Fibroblast of mammary gland (primary cell): ENCODE measurements at regions not wholly inside any gene's neighbourhood (a gene's known extent, or its start where the extent isn't known, plus 50 kb on each side); places are given as distances from the start of the nearest gene placed in this dataset.

Experiments
- DNase-seq: peaks from one replicate; pipeline ENCODE4 v3.0.0-alpha.2; 2010; ENCODE audit warnings: low read depth
- H3K4me3 ChIP-seq: 2 replicates; pipeline ENCODE4 v1.5.1; 2011; ENCODE audit warnings: low read depth, mild to moderate bottlenecking, low read length, moderate library complexity; ENCODE audit not compliant: control insufficient read depth
- CTCF ChIP-seq: conservative IDR thresholded peaks from 2 replicates; pipeline ENCODE4 v1.5.1; 2011; ENCODE audit warnings: low read depth, low read length, inconsistent platforms; ENCODE audit not compliant: control insufficient read depth, insufficient read depth

- no peak overlapping the region for H3K4me3 ChIP-seq
- no peak for DNase-seq
- TF ChIP-seq CTCF = no peak
Measured at GRCh38 chr13:53800011-53800410, 771.4 kb downstream of the OLFM4 start.

DNA sequence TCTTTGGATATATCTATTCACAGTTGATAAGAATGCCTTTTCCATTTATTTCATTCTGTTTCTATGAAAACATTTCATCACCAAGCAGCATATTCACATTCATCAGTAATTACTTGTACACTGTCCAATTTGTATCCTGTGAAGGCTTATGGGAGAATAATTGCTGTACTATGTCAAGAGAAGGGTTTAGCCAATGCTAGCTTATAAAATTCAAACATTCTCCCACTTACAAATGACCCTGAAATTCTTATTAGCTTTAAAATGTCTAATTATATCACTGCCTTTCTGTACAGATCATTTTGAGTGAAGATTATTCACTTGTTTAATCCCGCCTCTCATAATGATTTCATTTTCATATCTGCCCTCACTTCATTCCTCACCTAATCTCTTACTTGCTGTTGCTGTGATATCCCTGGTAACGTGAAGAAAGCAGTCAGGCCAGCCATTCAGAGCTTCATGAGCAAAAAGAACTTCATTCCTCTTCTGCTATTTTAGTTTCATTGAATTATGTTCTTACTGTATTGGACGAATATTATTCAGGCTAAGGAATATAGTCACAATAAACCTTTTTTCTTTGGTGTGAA is 778.7 kb downstream of the OLFM4 start:
- H3K4me3 ChIP-seq = no peak overlapping the region
- TF ChIP-seq CTCF = no peak
- DNase-seq = no peak

GRCh38 chr13:53821632-53822031 is 793.0 kb downstream of the OLFM4 start:
- no peak overlapping the region for H3K4me3 ChIP-seq
- TF ChIP-seq CTCF = no peak
- no peak for DNase-seq

DNA sequence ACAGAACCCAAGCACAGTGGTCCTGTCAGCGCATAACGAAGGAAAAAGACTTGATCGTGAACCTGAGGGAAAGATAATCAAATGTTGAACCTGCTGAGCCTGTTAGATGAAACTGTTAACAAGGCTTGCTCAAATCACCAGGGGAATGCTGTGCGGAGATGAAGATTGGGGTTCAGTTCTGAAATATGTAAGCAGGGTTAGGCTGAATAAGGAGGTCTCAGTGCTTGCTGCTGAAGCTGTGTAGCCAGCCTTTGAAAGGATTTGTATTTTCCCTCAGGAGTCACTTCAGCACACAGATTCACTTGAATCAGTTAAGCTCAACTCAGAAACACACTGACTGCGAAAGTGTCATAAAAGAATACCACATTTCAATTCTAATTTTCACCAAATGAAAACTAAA is 793.5 kb downstream of the OLFM4 start:
- TF ChIP-seq CTCF = no peak
- no peak overlapping the region for H3K4me3 ChIP-seq
- no peak for DNase-seq

DNA sequence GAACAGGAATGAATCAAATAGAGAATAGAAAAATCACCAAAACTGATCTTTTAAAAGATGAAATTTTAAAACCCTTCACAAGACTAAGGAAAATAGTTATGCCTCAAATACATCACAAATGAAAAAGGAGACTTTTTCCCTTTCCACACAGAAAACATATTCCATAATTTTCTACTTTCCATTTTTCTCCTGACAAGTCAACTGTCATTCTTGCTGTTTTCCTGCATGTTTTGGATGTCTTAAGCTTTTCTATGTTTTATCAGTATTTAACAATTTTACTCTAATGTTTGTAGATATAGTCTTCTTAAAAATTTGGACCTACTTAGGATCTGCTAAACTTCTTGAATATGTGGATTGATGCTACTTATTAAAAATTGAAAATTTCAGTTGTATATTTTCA is 810.8 kb downstream of the OLFM4 start:
- no peak for TF ChIP-seq CTCF
- DNase-seq = no peak
- no peak overlapping the region for H3K4me3 ChIP-seq

DNA sequence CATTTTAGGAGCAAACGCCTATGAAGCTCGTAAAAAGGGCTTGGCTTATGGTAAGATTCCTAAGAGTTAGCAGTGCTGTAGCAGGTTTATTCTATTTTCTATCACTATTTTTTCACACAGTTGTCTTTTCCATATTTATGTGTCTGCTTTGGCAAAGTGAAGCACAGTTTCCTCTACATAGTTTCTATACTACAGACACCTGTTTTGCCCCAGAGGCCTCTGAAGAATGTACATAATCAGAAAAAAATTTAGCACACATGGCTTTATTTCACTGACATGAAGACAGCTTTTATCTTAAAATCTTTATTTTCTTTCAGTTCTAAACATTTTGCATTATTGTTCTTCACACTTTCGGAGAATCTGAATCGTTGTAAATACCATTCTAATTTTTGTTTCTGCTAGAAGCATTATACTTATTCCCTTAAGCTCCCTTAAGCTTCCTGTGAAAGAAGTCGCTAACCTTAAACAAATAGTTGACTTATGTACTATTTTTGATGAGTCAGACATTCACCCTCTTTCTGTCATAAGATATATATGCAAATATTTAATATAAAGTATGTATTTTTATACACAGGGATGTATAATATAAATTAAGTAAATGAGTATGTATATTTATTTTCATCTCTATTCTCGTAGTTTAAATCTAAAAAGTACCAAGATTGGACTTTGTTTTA is 816.0 kb downstream of the OLFM4 start:
- no peak for TF ChIP-seq CTCF
- no peak for DNase-seq
- no peak overlapping the region for H3K4me3 ChIP-seq
